ENCODE measurements at regions not wholly inside any gene's neighbourhood (a gene's known extent, or its start where the extent isn't known, plus 50 kb on each side); places are given as distances from the start of the nearest gene placed in this dataset.

DNA sequence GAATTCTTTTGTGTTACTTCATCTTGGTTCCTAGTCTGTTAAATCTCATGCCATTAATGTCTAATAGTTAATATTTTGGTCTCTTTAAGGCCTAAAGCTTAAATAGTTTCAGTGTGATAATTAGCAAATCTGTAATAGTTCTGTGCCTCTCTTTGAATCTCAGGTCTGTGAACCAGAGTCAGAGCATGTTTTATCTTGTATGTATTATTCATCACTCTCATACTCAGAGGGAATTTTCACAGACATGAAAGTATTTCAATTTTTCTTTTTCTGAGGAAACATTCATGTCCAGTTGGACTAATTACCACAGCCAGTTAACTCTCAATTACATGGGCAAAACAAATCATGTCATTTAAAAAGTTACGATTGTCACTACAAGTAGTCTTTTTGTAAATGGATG, 931.9 kb upstream of the SLC39A10 start:
- H3K4me3 ChIP-seq (ENCODE audit: insufficient read depth, low read length): no peak overlapping the region
- no peaks in the 10 kb centered on the region for H4K20me1 ChIP-seq (ENCODE audit: insufficient read depth, low read length)
- no peak for DNase-seq (ENCODE audit: insufficient read length, low spot score, missing footprints)
- no peaks in the 10 kb centered on the region for H3K4me1 ChIP-seq (ENCODE audit: insufficient read depth, low read length)
- TF ChIP-seq, protein P1, sequence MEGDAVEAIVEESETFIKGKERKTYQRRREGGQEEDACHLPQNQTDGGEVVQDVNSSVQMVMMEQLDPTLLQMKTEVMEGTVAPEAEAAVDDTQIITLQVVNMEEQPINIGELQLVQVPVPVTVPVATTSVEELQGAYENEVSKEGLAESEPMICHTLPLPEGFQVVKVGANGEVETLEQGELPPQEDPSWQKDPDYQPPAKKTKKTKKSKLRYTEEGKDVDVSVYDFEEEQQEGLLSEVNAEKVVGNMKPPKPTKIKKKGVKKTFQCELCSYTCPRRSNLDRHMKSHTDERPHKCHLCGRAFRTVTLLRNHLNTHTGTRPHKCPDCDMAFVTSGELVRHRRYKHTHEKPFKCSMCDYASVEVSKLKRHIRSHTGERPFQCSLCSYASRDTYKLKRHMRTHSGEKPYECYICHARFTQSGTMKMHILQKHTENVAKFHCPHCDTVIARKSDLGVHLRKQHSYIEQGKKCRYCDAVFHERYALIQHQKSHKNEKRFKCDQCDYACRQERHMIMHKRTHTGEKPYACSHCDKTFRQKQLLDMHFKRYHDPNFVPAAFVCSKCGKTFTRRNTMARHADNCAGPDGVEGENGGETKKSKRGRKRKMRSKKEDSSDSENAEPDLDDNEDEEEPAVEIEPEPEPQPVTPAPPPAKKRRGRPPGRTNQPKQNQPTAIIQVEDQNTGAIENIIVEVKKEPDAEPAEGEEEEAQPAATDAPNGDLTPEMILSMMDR (IDR thresholded peaks at IDR 0.05; ENCODE audit: extremely low read depth, low read depth, low read length): no peak
- peaks cover 2% of the 10 kb centered on the region for H3K9me3 ChIP-seq (ENCODE audit: low read depth, low read length)
- H3K4me2 ChIP-seq (ENCODE audit: insufficient read depth, low read length): no peak overlapping the region
- H3K27ac ChIP-seq (ENCODE audit: low read depth, low read length): no peak overlapping the region
- no peaks in the 10 kb centered on the region for H3K79me2 ChIP-seq (ENCODE audit: insufficient read depth, low read length)
- no peaks in the 10 kb centered on the region for H3K36me3 ChIP-seq (ENCODE audit: insufficient read depth, low read length)
- no peak overlapping the region for H2AFZ ChIP-seq (ENCODE audit: low read length)
- H3K27me3 ChIP-seq (ENCODE audit: insufficient read depth, low read length): no peaks in the 10 kb centered on the region

DNA sequence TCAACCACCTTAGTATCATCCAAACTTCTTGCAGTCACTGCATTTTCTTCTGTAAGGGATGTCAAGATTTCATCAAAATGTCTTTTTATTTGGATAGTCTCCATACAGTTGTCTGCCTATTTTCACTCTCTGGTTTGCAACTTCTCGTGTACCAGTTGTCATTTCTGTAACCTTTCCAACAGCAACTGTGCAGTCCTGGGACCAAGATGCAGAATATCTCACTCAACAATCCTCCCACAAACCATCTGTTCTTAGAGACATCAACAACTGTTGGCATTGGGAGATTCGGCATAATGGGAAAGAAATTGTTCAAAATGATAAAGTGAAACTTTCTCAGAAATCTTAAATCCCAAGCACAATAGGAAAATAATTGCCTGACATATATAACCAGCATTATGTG, 933.6 kb upstream of the SLC39A10 start:
- no peaks in the 10 kb centered on the region for H3K36me3 ChIP-seq (ENCODE audit: insufficient read depth, low read length)
- H3K79me2 ChIP-seq (ENCODE audit: insufficient read depth, low read length): no peaks in the 10 kb centered on the region
- TF ChIP-seq, protein P1 (IDR thresholded peaks at IDR 0.05; ENCODE audit: extremely low read depth, low read depth, low read length): no peak
- no peak overlapping the region for H3K4me2 ChIP-seq (ENCODE audit: insufficient read depth, low read length)
- no peak for DNase-seq (ENCODE audit: insufficient read length, low spot score, missing footprints)
- no peak overlapping the region for H3K4me3 ChIP-seq (ENCODE audit: insufficient read depth, low read length)
- no peak overlapping the region for H3K27ac ChIP-seq (ENCODE audit: low read depth, low read length)
- no peaks in the 10 kb centered on the region for H4K20me1 ChIP-seq (ENCODE audit: insufficient read depth, low read length)
- H2AFZ ChIP-seq (ENCODE audit: low read length): no peak overlapping the region
- no peaks in the 10 kb centered on the region for H3K27me3 ChIP-seq (ENCODE audit: insufficient read depth, low read length)
- no peaks in the 10 kb centered on the region for H3K4me1 ChIP-seq (ENCODE audit: insufficient read depth, low read length)
- peaks cover 2% of the 10 kb centered on the region for H3K9me3 ChIP-seq (ENCODE audit: low read depth, low read length)

DNA sequence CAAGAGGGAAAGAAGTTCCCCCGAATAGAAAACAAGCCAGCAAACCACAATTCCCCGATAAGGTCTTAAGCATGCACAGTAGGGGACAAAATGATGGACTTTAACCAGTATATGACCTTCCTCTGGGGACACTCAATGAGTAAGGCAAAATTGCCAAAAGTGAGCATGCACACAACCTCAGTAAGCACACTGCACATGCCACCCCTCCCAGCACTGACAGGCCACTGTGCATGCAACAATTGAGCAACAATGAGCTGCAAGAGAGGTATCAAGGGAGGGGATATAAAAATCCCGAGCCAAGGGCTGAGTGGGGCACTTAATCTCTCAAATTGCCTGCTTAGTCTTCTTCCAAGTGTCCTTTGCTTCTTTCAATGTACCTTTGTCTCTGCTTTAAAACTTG, 935.8 kb upstream of the SLC39A10 start:
- Histone ChIP-seq H3K27ac (ENCODE audit: low read depth, low read length) (no peak overlapping the region), H3K4me3 (ENCODE audit: insufficient read depth, low read length) (no peak overlapping the region), H2AFZ (ENCODE audit: low read length) (no peak overlapping the region), H3K79me2 (ENCODE audit: insufficient read depth, low read length) (no peaks in the 10 kb centered on the region), H3K4me2 (ENCODE audit: insufficient read depth, low read length) (no peak overlapping the region), H3K36me3 (ENCODE audit: insufficient read depth, low read length) (no peaks in the 10 kb centered on the region), H4K20me1 (ENCODE audit: insufficient read depth, low read length) (no peaks in the 10 kb centered on the region), H3K4me1 (ENCODE audit: insufficient read depth, low read length) (no peaks in the 10 kb centered on the region), H3K9me3 (ENCODE audit: low read depth, low read length) (peaks cover 2% of the 10 kb centered on the region), H3K27me3 (ENCODE audit: insufficient read depth, low read length) (no peaks in the 10 kb centered on the region)
- DNase-seq (ENCODE audit: insufficient read length, low spot score, missing footprints): no peak
- TF ChIP-seq, protein P1 (IDR thresholded peaks at IDR 0.05; ENCODE audit: extremely low read depth, low read depth, low read length): no peak

DNA sequence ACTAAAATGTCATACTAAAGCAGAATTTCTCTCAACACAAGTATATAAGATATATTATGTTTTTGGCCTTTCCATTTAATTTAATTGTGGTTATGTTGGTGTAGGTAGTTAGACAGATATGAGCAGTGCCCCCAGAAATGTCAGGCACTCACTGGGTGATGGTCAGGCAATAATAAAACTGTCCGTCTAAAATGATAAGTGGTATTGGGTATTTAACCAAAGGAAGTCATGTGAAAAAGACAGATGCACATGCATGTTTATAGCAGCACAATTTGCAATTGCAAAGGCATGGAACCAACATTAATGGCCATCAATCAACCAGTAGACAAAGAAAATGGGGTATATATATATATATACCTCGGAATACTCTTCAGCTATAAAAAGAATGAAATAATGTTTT, 936.6 kb upstream of the SLC39A10 start:
- H3K9me3 ChIP-seq (ENCODE audit: low read depth, low read length): no peaks in the 10 kb centered on the region

More for the DNA sequence above, 936.6 kb upstream of the SLC39A10 start:
- H3K27me3 ChIP-seq (ENCODE audit: insufficient read depth, low read length): no peaks in the 10 kb centered on the region
- H3K4me1 ChIP-seq (ENCODE audit: insufficient read depth, low read length): no peaks in the 10 kb centered on the region
- H3K4me2 ChIP-seq (ENCODE audit: insufficient read depth, low read length): no peak overlapping the region
- H3K4me3 ChIP-seq (ENCODE audit: insufficient read depth, low read length): no peak overlapping the region
- TF ChIP-seq, protein P1 (IDR thresholded peaks at IDR 0.05; ENCODE audit: extremely low read depth, low read depth, low read length): no peak
- no peaks in the 10 kb centered on the region for H3K79me2 ChIP-seq (ENCODE audit: insufficient read depth, low read length)
- H2AFZ ChIP-seq (ENCODE audit: low read length): no peak overlapping the region
- no peak overlapping the region for H3K27ac ChIP-seq (ENCODE audit: low read depth, low read length)
- no peak for DNase-seq (ENCODE audit: insufficient read length, low spot score, missing footprints)
- H3K36me3 ChIP-seq (ENCODE audit: insufficient read depth, low read length): no peaks in the 10 kb centered on the region
- no peaks in the 10 kb centered on the region for H4K20me1 ChIP-seq (ENCODE audit: insufficient read depth, low read length)

All from osteoblast (primary cell).